Gastrocnemius medialis (tissue), 4 donors: ENCODE measurements at regions not wholly inside any gene's neighbourhood (a gene's known extent, or its start where the extent isn't known, plus 50 kb on each side); places are given as distances from the start of the nearest gene placed in this dataset.

Experiments
- ATAC-seq, 2 donors: fragments of 150-250 bp; one replicate each; pipeline ENCODE4 v1.9.1; 2016
- DNase-seq, 2 donors: peaks; one replicate each; pipeline ENCODE4 v3.0.0-alpha.2; 2019
- H3K27ac ChIP-seq, 4 donors: fragments of 200-600 bp; sonication (generic); 1 replicate in 1 of 4; 2 replicates in 3 of 4; pipeline ENCODE4 v1.5.1; 2016 to 2018; ENCODE audit warnings: mild to moderate bottlenecking in 2 of 4, moderate library complexity in 1 of 4
- H3K27me3 ChIP-seq, 3 donors: fragments of 200-600 bp; sonication (generic) in 2 of 3; 1 replicate in 1 of 3; 2 replicates in 2 of 3; pipeline versions ENCODE4 v1.5.1 to v1.6.0; 2016 to 2019; ENCODE audit warnings: mild to moderate bottlenecking in 1 of 3, moderate library complexity in 1 of 3
- H3K36me3 ChIP-seq, 2 donors: fragments of 200-600 bp; sonication (generic) in 1 of 2; one replicate each; pipeline ENCODE4 v1.5.1; 2017 to 2018
- H3K4me1 ChIP-seq, 2 donors: fragments of 200-600 bp; sonication (generic) in 1 of 2; one replicate each; pipeline ENCODE4 v1.5.1; 2016 to 2017; ENCODE audit warnings: mild to moderate bottlenecking in 2 of 2
- H3K4me3 ChIP-seq, 4 donors: fragments of 200-600 bp; sonication (generic) in 3 of 4; 1 replicate in 1 of 4; 2 replicates in 3 of 4; pipeline ENCODE4 v1.5.1; 2016 to 2019; ENCODE audit warnings: mild to moderate bottlenecking in 2 of 4
- H3K9me3 ChIP-seq, 3 donors: fragments of 200-600 bp; sonication (generic) in 2 of 3; 1 replicate in 1 of 3; 2 replicates in 2 of 3; pipeline ENCODE4 v1.5.1; 2016 to 2019
- CTCF ChIP-seq, 5 experiments: fragments of 450-650 bp in 3 of 5; fragments of 200-600 bp in 2 of 5; sonication (generic) in 2 of 5; IDR thresholded peaks in 4 of 5; conservative IDR thresholded peaks in 1 of 5; 1 replicate in 4 of 5; 2 replicates in 1 of 5; pipeline ENCODE4 v1.5.1; 2016 to 2019; ENCODE audit warnings: antibody characterized with exemption in 5 of 5, mild to moderate bottlenecking in 3 of 5, moderate library complexity in 3 of 5
- POLR2A ChIP-seq, 2 donors: fragments of 450-650 bp; IDR thresholded peaks; one replicate each; pipeline ENCODE4 v1.6.1; 2017; ENCODE audit warnings: antibody characterized with exemption in 2 of 2, mild to moderate bottlenecking in 2 of 2, moderate library complexity in 2 of 2
- in situ Hi-C, 4 donors: fragments of 200-750 bp; cut with MboI; loops; one replicate each; pipeline versions ENCODE4 v1.15.0 to v1.8.0; 2017; ENCODE audit warnings: low sequenced_read_pairs in 4 of 4
- intact Hi-C: fragments of 100-400 bp; cut with DNase I; formaldehyde crosslinking; loops from one replicate; pipeline ENCODE4 v1.15.1; 2023; ENCODE audit warnings: low total_unique reads

- Histone ChIP-seq H3K27me3 (peaks cover 0 to 3% (median 0%) of the 10 kb centered on the region in 3 donors), H3K36me3 (no peaks in the 10 kb centered on the region), H3K4me1 (peaks cover 0 to 7% of the 10 kb centered on the region in 2 donors), H3K27ac (peak overlapping the region in 2 of 4 donors; percentile 14 to 42), H3K9me3 (no peaks in the 10 kb centered on the region), H3K4me3 (no peak overlapping the region)
- intact Hi-C loops: no loop called here
- in situ Hi-C loops: no loop called here
- no peak for DNase-seq
- no peak for ATAC-seq
- no peak for TF ChIP-seq CTCF (IDR thresholded peaks at IDR 0.05 in 4 of 5, conservative IDR thresholded peaks at IDR 0.05 in 1 of 5)
- no peak for TF ChIP-seq POLR2A (IDR thresholded peaks at IDR 0.05)
Observed at GRCh38 chr14:65180725-65181025, 78.4 kb upstream of the MAX start.

- Histone ChIP-seq H3K27ac (no peak overlapping the region), H3K27me3 (peaks cover 0 to 3% (median 0%) of the 10 kb centered on the region in 3 donors), H3K9me3 (no peaks in the 10 kb centered on the region), H3K4me1 (peaks cover 0 to 7% of the 10 kb centered on the region in 2 donors), H3K36me3 (no peaks in the 10 kb centered on the region), H3K4me3 (no peak overlapping the region)
- ATAC-seq (no peak), DNase-seq (no peak)
- in situ Hi-C loops: no loop called here
- intact Hi-C loops: no loop called here
- TF ChIP-seq POLR2A (IDR thresholded peaks at IDR 0.05) (no peak), CTCF (IDR thresholded peaks at IDR 0.05 in 4 of 5, conservative IDR thresholded peaks at IDR 0.05 in 1 of 5) (no peak)
Observed at GRCh38 chr14:65184032-65184764, 81.9 kb upstream of the MAX start.

GRCh38 chr14:65185829-65186228 is 83.5 kb upstream of the MAX start:
- no peak for DNase-seq
- H3K36me3 ChIP-seq: no peaks in the 10 kb centered on the region
- H3K27ac ChIP-seq: no peak overlapping the region
- H3K27me3 ChIP-seq: peaks cover 0 to 3% (median 0%) of the 10 kb centered on the region in 3 donors
- H3K4me1 ChIP-seq: no peaks in the 10 kb centered on the region
- intact Hi-C loops: no loop called here
- H3K9me3 ChIP-seq: no peaks in the 10 kb centered on the region
- in situ Hi-C loops: no loop called here
- no peak overlapping the region for H3K4me3 ChIP-seq
- no peak for ATAC-seq
- TF ChIP-seq CTCF (IDR thresholded peaks at IDR 0.05 in 4 of 5, conservative IDR thresholded peaks at IDR 0.05 in 1 of 5): no peak
- no peak for TF ChIP-seq POLR2A (IDR thresholded peaks at IDR 0.05)

GRCh38 chr14:65186951-65187350 is 84.6 kb upstream of the MAX start:
- Histone ChIP-seq H3K9me3 (no peaks in the 10 kb centered on the region), H3K27ac (no peak overlapping the region), H3K36me3 (no peaks in the 10 kb centered on the region), H3K4me1 (no peaks in the 10 kb centered on the region), H3K27me3 (peaks cover 0 to 3% (median 0%) of the 10 kb centered on the region in 3 donors), H3K4me3 (no peak overlapping the region)
- no peak for ATAC-seq
- TF ChIP-seq POLR2A (IDR thresholded peaks at IDR 0.05) (no peak), CTCF (IDR thresholded peaks at IDR 0.05 in 4 of 5, conservative IDR thresholded peaks at IDR 0.05 in 1 of 5) (no peak)
- in situ Hi-C loops: no loop called here
- no peak for DNase-seq
- intact Hi-C loops: no loop called here
